ENCODE measurements at regions not wholly inside any gene's neighbourhood (a gene's known extent, or its start where the extent isn't known, plus 50 kb on each side); places are given as distances from the start of the nearest gene placed in this dataset.

- H3K27me3 ChIP-seq (replicated peaks in 1 of 2; ENCODE audit: control insufficient read depth in 2 of 2, insufficient read depth in 2 of 2, low read length in 1 of 2): no peaks in the 10 kb centered on the region
- DNase-seq (ENCODE audit: low read depth, low spot score) (no peak), ATAC-seq (no peak), FAIRE-seq (no peak)
- no TSS peak for BruUV-seq (replicated peaks)
- H3K4me3 ChIP-seq: no peak overlapping the region
- H3K9me3 ChIP-seq (replicated peaks; ENCODE audit: control insufficient read depth, insufficient read depth, low read length): no peaks in the 10 kb centered on the region
- TF ChIP-seq ZNF24 (IDR thresholded peaks at IDR 0.05) (no peak), MEF2B (IDR thresholded peaks at IDR 0.05; ENCODE audit: partially characterized antibody, poor library complexity, severe bottlenecking) (no peak), EP300 (IDR thresholded peaks at IDR 0.05; ENCODE audit: borderline replicate concordance in 1 of 2, control insufficient read depth in 1 of 2, low read depth in 2 of 2, low read length in 2 of 2) (no peak), SMARCA5 (IDR thresholded peaks at IDR 0.05) (no peak), RELB (IDR thresholded peaks at IDR 0.05; ENCODE audit: low read depth) (no peak), NFXL1 (IDR thresholded peaks at IDR 0.05; ENCODE audit: borderline replicate concordance) (no peak), USF2 (IDR thresholded peaks at IDR 0.05; ENCODE audit: borderline replicate concordance, low read depth, low read length) (no peak), IRF3 (IDR thresholded peaks at IDR 0.05) (no peak), BCL3 (IDR thresholded peaks at IDR 0.05; ENCODE audit: borderline replicate concordance, insufficient read depth, low read depth, low read length, poor library complexity, severe bottlenecking) (no peak), HCFC1 (IDR thresholded peaks at IDR 0.05; ENCODE audit: low read length) (no peak), SKIL (IDR thresholded peaks at IDR 0.05; ENCODE audit: low read depth, poor library complexity, severe bottlenecking) (no peak), ZNF274 (IDR thresholded peaks at IDR 0.05; ENCODE audit: insufficient read depth, insufficient read length) (no peak), ZNF207 (IDR thresholded peaks at IDR 0.05; ENCODE audit: borderline replicate concordance) (no peak), ESRRA (IDR thresholded peaks at IDR 0.05; ENCODE audit: low read length) (no peak), ZNF622 (IDR thresholded peaks at IDR 0.05) (no peak)
- no peaks in the 10 kb centered on the region for H3K4me1 ChIP-seq (ENCODE audit: control insufficient read depth, insufficient read depth, low read length)
- H4K20me1 ChIP-seq (ENCODE audit: control insufficient read depth, insufficient read depth): no peaks in the 10 kb centered on the region
- ChIA-PET CTCF (no interaction called here), RAD21 (ENCODE audit: unreplicated experiment) (no interaction called here), POLR2A (no interaction called here), SMC1A (ENCODE audit: uncharacterized antibody, unreplicated experiment) (no interaction called here)
- no peak overlapping the region for H3K27ac ChIP-seq (ENCODE audit: control insufficient read depth, insufficient read depth)
- no peaks in the 10 kb centered on the region for H3K36me3 ChIP-seq (ENCODE audit: control insufficient read depth in 2 of 2, insufficient read depth in 2 of 2, low read length in 1 of 2)
- in situ Hi-C loops (cut with MboI) (no loop called here), intact Hi-C loops (cut with micrococcal nuclease; ENCODE audit: unreplicated experiment) (no loop called here)
- no peak overlapping the region for H2AFZ ChIP-seq (ENCODE audit: control insufficient read depth, low read depth, low read length)
- WGBS (ENCODE audit: insufficient coverage, insufficient replicate concordance, low lambda C conversion rate, missing lambda C conversion rate): 5% methylated on average over 1 of the region's 1 CpG
- H3K79me2 ChIP-seq (ENCODE audit: control insufficient read depth, insufficient read depth, low read length): no peaks in the 10 kb centered on the region
- no peak overlapping the region for H3K4me2 ChIP-seq (ENCODE audit: control insufficient read depth, insufficient read depth)
- no peak overlapping the region for H3K9ac ChIP-seq (ENCODE audit: control insufficient read depth, insufficient read depth, low read length)
Observed at GRCh38 chr4:119870856-119871255, 195.8 kb downstream of the MAD2L1 start.

Data from GM12878 (cell line).